ENCODE measurements at regions not wholly inside any gene's neighbourhood (a gene's known extent, or its start where the extent isn't known, plus 50 kb on each side); places are given as distances from the start of the nearest gene placed in this dataset.

GRCh38 chr2:207290833-207291624 is 125.3 kb upstream of the KLF7 start:
- peak; percentile 51 for DNase-seq

GRCh38 chr2:207291625-207292252 is 126.0 kb upstream of the KLF7 start:
- peak; percentile 62 for DNase-seq

- no peak for DNase-seq
Measured at GRCh38 chr2:207296265-207296948, 130.7 kb upstream of the KLF7 start.

DNA sequence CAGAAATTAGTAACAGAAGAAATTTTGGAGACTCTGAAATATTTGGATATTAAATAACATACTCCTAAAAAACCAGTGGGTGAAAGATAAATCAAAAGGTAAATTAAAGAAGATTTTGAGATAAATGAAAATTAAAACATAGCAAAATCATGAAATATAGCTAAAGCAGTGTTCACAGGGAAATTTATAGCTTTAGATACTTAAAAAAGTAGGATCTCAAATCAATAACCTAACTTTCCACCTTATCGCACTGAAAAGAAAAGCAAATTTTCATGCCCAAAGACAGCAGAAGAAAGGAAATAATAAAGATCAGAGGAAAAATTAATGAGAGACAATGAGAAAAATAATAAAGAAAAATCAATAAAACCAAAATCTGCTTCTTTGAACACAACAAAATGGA is 135.1 kb upstream of the KLF7 start:
- DNase-seq, result no peak

GRCh38 chr2:207304761-207305160 is 139.0 kb upstream of the KLF7 start:
- no peak for DNase-seq

GRCh38 chr2:207308519-207309224 is 142.9 kb upstream of the KLF7 start:
- DNase-seq, result no peak

GRCh38 chr2:207311316-207312005 is 145.7 kb upstream of the KLF7 start:
- DNase-seq, result peak; percentile 82

GRCh38 chr2:207312006-207312356 is 146.2 kb upstream of the KLF7 start:
- no peak for DNase-seq

- DNase-seq, result no peak
Measured at GRCh38 chr2:207313947-207314346, 148.2 kb upstream of the KLF7 start.

- DNase-seq, result no peak
Measured at GRCh38 chr2:207315131-207315530, 149.4 kb upstream of the KLF7 start.

GRCh38 chr2:207316484-207316883 is 150.7 kb upstream of the KLF7 start:
- DNase-seq, result no peak

DNA sequence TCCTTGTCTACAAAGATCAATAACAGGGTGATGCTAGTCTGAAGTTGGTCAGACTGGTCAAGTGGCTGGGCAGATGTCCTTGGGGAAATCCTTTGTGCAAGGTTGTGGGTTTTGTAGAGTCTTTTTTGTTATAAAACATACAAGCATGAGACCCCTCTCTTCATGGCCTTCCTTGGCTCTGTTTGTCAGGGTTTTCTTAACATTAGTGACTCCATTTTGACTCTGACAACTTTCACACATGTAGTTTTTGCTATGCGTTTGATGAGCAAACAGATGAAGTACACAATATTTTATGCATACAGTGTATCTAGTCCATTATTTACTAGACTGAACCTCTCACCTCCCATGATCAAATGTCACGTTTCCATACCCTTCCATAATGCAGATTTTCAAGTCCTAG is 151.2 kb upstream of the KLF7 start:
- DNase-seq, result no peak

GRCh38 chr2:207317378-207317984 is 151.7 kb upstream of the KLF7 start:
- DNase-seq, result peak; percentile 78

GRCh38 chr2:207318181-207318628 is 152.5 kb upstream of the KLF7 start:
- no peak for DNase-seq

DNA sequence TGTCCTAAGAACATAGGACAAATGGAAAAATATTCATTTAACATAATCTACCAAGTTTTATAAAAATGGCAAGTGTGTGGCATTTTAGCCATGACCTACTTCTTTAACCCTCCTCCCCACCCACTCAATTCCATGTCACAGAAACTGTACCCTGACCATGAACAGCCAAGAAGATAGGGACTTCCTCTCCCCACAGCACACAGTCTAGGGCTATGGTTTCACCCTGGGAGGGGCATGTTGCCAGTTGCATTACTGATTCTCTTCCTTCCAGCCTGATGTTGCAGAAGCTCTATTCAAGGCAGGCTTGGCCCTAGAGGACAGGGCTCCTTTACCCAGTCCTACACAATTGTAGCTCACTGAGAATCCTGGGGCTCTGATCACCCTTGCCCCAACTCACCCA is 153.6 kb upstream of the KLF7 start:
- peak; percentile 28 for DNase-seq

DNA sequence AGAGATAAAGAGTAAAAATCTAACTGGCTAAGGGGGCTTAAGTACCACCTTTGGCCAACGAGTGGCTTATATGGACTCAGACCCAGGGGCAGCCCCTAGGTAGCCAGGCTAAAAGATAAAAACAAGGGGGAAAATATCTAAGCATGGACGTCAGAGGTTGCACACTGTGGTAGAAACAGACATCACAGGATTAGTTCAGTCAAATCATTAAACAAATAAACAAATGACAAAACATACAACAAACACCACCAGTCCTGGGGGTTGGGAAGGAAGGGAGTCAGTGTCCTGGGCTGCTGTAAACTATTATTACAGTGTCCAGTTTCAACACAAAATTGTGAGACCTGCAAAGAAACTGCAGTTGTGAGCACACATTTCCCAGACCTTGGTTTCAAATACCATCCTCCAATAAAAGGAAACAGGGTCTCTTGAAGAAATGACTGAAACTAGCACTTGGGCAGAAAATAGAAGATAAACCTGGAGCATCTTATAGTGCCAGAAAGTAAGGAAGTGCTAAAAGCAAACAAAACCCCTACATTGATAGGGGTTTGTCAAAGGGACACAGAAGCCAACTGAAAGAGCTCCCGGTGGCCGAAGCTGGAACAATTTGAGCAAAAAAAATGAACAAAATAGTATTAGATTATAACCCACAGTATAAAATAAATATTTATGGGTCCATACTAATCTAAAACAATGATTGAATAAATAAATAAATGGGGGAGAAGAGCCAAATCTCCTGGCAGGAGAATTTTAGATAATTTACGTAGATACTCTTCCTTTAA is 154.8 kb upstream of the KLF7 start:
- DNase-seq, result no peak

GRCh38 chr2:207321514-207321913 is 155.8 kb upstream of the KLF7 start:
- no peak for DNase-seq

DNA sequence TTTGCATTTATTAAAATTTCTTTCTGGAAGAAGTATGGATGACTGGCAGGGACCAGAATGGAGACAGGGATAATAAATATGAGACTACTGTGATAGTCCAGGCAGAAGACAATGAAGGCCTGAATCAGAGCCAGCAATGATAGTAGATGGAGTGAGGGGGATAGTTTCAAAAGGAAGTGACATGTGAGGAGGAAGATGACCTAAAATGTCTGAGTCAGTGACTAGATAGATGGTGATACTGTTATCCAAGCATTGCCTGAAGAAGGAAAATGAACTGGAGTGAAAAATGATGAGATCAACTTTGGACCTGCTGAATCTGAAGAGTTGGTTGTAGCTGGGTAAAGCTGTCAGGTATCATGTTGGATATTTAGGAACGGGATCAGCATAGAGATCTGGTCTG is 158.3 kb upstream of the KLF7 start:
- no peak for DNase-seq

GRCh38 chr2:207327513-207327912 is 161.8 kb upstream of the KLF7 start:
- DNase-seq, result peak; percentile 60

GRCh38 chr2:207328944-207329386 is 163.2 kb upstream of the KLF7 start:
- peak; percentile 43 for DNase-seq

DNA sequence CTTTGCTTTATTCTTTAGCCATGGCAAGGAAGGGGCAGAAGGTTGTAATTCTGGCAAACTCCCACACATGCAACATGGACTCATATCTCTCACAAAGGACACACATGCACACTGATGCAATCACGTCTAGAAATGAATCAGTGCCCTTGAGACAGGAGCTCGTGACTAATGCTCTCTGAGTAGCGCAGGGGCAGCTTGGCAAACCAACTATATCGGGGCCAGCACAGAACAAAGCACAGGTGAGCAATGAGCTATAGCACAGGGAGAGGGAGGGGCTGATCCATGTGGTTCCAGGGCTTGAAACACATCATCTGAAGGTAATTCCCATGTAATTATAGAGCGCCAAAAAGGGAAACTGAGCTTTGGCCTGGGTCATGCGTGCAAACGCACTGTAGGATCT is 165.2 kb upstream of the KLF7 start:
- DNase-seq, result peak; percentile 95
